Lung (tissue), 11 donors: ENCODE measurements at regions not wholly inside any gene's neighbourhood (a gene's known extent, or its start where the extent isn't known, plus 50 kb on each side); places are given as distances from the start of the nearest gene placed in this dataset.

ENCODE experiments used
- ATAC-seq: fragments of 200-7000 bp; cut with Tn5 transposase; one replicate; pipeline ENCODE4 v1.9.1; 2020; ENCODE audit warnings: moderate number of reproducible peaks; ENCODE audit not compliant: insufficient read depth, low FRiP score
- DNase-seq, 3 donors: peaks; one replicate each; pipeline ENCODE4 v3.0.0-alpha.2; 2013 to 2017
- H3K27ac ChIP-seq, 2 donors: one replicate each; pipeline ENCODE4 v1.5.1; 2013; ENCODE audit warnings: mild to moderate bottlenecking in 2 of 2, moderate library complexity in 2 of 2, control low read depth in 1 of 2, inconsistent platforms in 1 of 2, low read depth in 1 of 2, low read length in 1 of 2
- H3K27me3 ChIP-seq, 3 donors: one replicate each; pipeline ENCODE4 v1.5.1; 2013; ENCODE audit warnings: low read length in 2 of 3; ENCODE audit not compliant: control insufficient read depth in 3 of 3, insufficient read depth in 3 of 3
- H3K36me3 ChIP-seq, 4 donors: one replicate each; pipeline ENCODE4 v1.5.1; 2013; ENCODE audit warnings: low read length in 4 of 4, mild to moderate bottlenecking in 1 of 4, moderate library complexity in 1 of 4; ENCODE audit not compliant: control insufficient read depth in 4 of 4, insufficient read depth in 4 of 4
- H3K4me1 ChIP-seq, 5 donors: one replicate each; pipeline ENCODE4 v1.5.1; 2013; ENCODE audit warnings: low read length in 5 of 5, mild to moderate bottlenecking in 2 of 5, moderate library complexity in 1 of 5; ENCODE audit not compliant: control insufficient read depth in 5 of 5, insufficient read depth in 5 of 5
- H3K4me3 ChIP-seq: one replicate; pipeline ENCODE4 v1.5.1; 2013; ENCODE audit warnings: mild to moderate bottlenecking, control low read depth, moderate library complexity
- H3K9ac ChIP-seq, 2 donors: one replicate each; pipeline ENCODE4 v1.5.1; 2013; ENCODE audit warnings: low read length in 2 of 2, control low read depth in 1 of 2; ENCODE audit not compliant: insufficient read depth in 1 of 2
- H3K9me3 ChIP-seq, 4 donors: one replicate each; pipeline ENCODE4 v1.5.1; 2013; ENCODE audit warnings: low read length in 3 of 4, mild to moderate bottlenecking in 1 of 4, moderate library complexity in 1 of 4; ENCODE audit not compliant: control insufficient read depth in 4 of 4, insufficient read depth in 3 of 4
- WGBS, 2 donors: extraction: QIAGEN DNeasy Blood & Tissue Kit; methylation state at CpG; one replicate each; pipeline ENCODE4 v1.1.7; 2013; 5-methylcytosine and 5-hydroxymethylcytosine counted together
- TF ChIP-seq, protein P1 (sequence below): IDR thresholded peaks from 2 replicates; pipeline ENCODE4 v1.5.1; 2012; ENCODE audit warnings: mild to moderate bottlenecking; ENCODE audit errors: control extremely low read depth, extremely low read depth
- donor health status: control.
- donor health status: control.
- donor health status: Bipolar disorder and iron deficiency.
- donor health status: healthy.
- donor health status: DM: yes; HTN: yes; CAD: no.

DNA sequence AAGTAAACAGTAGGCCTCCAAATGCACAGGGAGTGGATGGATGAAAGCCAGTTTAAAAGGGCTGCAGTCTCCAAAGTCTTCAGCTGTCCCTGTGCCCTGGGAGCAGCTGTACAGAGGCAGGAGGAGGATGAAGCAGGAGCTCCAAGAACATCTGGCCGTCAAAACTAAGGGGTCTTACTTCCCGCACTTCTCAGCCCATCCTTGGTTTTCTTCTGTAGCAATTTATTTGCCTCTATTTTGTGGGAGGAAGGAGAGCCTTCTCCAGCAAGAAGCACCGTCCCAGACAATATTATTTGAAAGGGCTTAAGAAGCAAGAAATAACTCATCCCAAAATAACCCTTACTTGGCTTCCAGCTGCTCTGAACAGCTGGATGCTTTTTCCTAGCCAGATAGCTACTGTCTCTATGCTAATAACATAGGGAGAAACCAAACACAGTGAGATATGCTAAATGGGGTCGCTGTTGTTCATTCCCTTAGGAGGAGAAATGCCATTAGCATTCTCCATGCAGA is 133.2 kb downstream of the SPATA19 start:
- TF ChIP-seq, protein P1, sequence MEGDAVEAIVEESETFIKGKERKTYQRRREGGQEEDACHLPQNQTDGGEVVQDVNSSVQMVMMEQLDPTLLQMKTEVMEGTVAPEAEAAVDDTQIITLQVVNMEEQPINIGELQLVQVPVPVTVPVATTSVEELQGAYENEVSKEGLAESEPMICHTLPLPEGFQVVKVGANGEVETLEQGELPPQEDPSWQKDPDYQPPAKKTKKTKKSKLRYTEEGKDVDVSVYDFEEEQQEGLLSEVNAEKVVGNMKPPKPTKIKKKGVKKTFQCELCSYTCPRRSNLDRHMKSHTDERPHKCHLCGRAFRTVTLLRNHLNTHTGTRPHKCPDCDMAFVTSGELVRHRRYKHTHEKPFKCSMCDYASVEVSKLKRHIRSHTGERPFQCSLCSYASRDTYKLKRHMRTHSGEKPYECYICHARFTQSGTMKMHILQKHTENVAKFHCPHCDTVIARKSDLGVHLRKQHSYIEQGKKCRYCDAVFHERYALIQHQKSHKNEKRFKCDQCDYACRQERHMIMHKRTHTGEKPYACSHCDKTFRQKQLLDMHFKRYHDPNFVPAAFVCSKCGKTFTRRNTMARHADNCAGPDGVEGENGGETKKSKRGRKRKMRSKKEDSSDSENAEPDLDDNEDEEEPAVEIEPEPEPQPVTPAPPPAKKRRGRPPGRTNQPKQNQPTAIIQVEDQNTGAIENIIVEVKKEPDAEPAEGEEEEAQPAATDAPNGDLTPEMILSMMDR = no peak

DNA sequence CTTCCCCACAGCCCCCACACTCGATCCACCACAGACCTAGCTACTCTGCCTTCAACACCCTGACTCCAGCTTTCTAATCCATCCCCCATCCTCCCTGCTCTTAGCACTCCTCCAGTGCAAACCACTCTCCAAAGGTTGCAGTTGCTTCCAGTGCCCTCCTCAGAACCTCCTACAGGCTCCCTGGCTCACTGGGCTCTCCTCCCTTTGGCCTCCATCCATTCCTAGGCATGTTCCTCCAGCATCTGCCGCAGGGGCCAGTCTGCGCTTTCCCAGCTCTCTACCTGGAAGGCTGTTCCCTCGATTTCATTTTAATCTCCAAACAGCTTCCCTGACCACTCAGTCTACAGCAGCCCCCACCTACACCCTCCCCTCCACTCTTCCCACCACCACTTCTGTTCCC is 133.8 kb downstream of the SPATA19 start:
- no peak overlapping the region for H3K9ac ChIP-seq
- 31 to 40% methylated on average over 4 of the region's 4 CpGs for WGBS, 2 donors
- ATAC-seq (no peak), DNase-seq (peak in 2 of 3 donors; percentile 24 to 25)
- H3K36me3 ChIP-seq = no peaks in the 10 kb centered on the region
- H3K4me3 ChIP-seq = no peak overlapping the region
- peaks cover 0 to 50% (median 39%) of the 10 kb centered on the region in 3 donors for H3K27me3 ChIP-seq
- H3K9me3 ChIP-seq = peaks cover 0 to 4% (median 2%) of the 10 kb centered on the region in 4 donors
- peaks cover 0 to 21% (median 5%) of the 10 kb centered on the region in 5 donors for H3K4me1 ChIP-seq
- TF ChIP-seq, protein P1 = no peak
- no peak overlapping the region for H3K27ac ChIP-seq

More for the DNA sequence above, 133.2 kb downstream of the SPATA19 start:
- peaks cover 0 to 21% (median 5%) of the 10 kb centered on the region in 5 donors for H3K4me1 ChIP-seq
- no peaks in the 10 kb centered on the region for H3K36me3 ChIP-seq
- 13 to 17% methylated on average over 4 of the region's 4 CpGs for WGBS, 2 donors
- ATAC-seq = no peak
- no peak overlapping the region for H3K4me3 ChIP-seq
- peaks cover 0 to 50% (median 36%) of the 10 kb centered on the region in 3 donors for H3K27me3 ChIP-seq
- peak; percentile 82 to 95 (median 93) for DNase-seq
- no peak overlapping the region for H3K27ac ChIP-seq
- H3K9ac ChIP-seq = no peak overlapping the region
- H3K9me3 ChIP-seq = peaks cover 0 to 4% (median 1%) of the 10 kb centered on the region in 4 donors

DNA sequence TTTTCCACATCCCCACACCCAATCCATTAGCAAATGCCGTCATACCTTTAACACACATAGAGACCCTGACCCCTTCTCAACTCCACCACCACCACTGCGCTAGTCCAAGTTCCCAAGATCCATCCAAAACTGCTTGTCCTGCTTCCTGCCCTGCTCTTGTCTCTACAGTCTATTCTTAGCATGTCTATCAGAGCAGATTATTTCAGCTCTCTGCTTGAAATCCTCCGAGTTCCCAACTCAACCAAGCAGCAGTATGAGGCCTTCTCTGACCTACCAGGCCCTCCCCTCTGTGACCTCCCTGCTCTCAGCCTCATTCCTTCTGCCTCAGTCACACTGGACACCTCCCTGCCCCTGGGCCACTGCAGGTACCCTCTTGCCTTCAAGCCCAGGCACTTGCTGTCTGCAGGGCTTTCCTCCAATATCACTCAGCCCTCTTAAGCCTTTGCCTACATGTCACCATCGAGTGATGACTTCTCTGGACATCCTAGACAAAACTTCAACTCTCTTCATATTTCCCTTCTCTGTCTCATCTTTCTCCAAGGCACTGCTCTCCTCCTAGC is 134.6 kb downstream of the SPATA19 start:
- Histone ChIP-seq H3K27me3 (peaks cover 0 to 45% (median 35%) of the 10 kb centered on the region in 3 donors), H3K9me3 (peaks cover 0 to 4% (median 2%) of the 10 kb centered on the region in 4 donors), H3K4me3 (no peak overlapping the region), H3K4me1 (peaks cover 0 to 21% (median 5%) of the 10 kb centered on the region in 5 donors), H3K36me3 (no peaks in the 10 kb centered on the region), H3K9ac (no peak overlapping the region), H3K27ac (no peak overlapping the region)
- ATAC-seq = no peak
- 76 to 82% methylated on average over 4 of the region's 4 CpGs for WGBS, 2 donors
- no peak for DNase-seq
- TF ChIP-seq, protein P1 = no peak
